ENCODE measurements at regions not wholly inside any gene's neighbourhood (a gene's known extent, or its start where the extent isn't known, plus 50 kb on each side); places are given as distances from the start of the nearest gene placed in this dataset.

DNA sequence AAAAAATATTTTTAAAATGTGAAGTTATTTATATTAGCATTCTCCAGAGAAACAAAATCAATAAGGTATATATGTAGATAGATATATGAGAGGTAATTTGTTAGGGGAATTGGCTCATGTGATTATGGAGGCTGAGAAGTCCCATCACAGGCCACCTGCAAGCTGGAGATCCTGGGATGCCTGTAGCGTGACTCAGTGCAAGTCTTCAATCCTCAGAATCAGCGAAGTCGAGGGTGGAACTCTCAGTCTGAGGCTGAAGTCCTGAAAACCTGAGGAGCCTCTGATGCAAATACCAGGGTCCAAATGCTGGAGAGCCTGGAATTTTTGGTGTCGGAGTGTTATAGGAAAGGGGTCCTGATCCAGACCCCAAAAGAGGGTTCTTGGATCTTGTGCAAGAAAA lies 658.5 kb downstream of the USP25 start:
- TF ChIP-seq, protein P1, sequence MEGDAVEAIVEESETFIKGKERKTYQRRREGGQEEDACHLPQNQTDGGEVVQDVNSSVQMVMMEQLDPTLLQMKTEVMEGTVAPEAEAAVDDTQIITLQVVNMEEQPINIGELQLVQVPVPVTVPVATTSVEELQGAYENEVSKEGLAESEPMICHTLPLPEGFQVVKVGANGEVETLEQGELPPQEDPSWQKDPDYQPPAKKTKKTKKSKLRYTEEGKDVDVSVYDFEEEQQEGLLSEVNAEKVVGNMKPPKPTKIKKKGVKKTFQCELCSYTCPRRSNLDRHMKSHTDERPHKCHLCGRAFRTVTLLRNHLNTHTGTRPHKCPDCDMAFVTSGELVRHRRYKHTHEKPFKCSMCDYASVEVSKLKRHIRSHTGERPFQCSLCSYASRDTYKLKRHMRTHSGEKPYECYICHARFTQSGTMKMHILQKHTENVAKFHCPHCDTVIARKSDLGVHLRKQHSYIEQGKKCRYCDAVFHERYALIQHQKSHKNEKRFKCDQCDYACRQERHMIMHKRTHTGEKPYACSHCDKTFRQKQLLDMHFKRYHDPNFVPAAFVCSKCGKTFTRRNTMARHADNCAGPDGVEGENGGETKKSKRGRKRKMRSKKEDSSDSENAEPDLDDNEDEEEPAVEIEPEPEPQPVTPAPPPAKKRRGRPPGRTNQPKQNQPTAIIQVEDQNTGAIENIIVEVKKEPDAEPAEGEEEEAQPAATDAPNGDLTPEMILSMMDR (IDR thresholded peaks at IDR 0.05), result no peak
- H3K36me3 ChIP-seq, result no peaks in the 10 kb centered on the region
- DNase-seq (no peak), ATAC-seq (no peak)
- WGBS, 2 donors, result 95 to 97% methylated on average over 4 of the region's 4 CpGs
- no peak overlapping the region for H3K4me3 ChIP-seq
- intact Hi-C loops (cut with DNase I), result no loop called here
- H3K9me3 ChIP-seq, result no peaks in the 10 kb centered on the region
- peaks cover 0 to 4% (median 0%) of the 10 kb centered on the region in 9 donors for H3K4me1 ChIP-seq
- H3K27ac ChIP-seq, result no peak overlapping the region
- H3K27me3 ChIP-seq, result no peaks in the 10 kb centered on the region

DNA sequence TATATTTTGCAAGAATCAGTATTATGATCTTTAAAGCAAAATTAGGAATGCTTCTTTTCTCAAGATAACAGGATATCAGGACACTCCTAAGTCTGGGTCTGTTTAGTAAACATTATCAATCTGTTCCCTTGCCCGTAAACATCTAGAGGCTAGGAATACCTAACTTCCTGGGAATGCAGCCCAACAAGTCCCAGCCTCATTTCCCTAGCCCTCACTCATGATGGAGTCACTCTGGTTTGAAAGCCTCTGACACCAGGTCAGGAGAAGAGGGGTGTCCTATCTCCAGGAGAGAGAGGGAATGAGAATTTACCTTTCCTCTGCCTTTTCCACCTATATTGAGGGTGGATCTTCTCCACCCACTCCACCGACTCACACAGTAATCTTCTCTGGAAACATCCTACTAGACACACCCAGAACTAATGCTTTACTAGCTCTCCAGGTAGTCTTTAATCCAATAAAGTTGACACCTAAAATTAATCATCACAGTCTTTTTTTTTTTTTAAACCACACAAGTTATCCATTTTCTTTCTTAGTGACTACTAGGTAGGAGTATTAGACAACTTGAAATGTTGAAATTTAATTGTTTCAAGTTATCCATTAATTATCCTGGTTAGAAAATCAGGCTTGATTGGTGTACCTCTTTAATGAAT lies 659.3 kb downstream of the USP25 start:
- H3K36me3 ChIP-seq, result no peaks in the 10 kb centered on the region
- WGBS, 2 donors, result 90 to 95% methylated on average over 2 of the region's 2 CpGs
- ATAC-seq (no peak), DNase-seq (no peak)
- H3K4me1 ChIP-seq, result peaks cover 0 to 4% (median 0%) of the 10 kb centered on the region in 9 donors
- peaks cover 0 to 3% (median 0%) of the 10 kb centered on the region in 11 donors for H3K9me3 ChIP-seq
- no peak overlapping the region for H3K27ac ChIP-seq
- no peak overlapping the region for H3K4me3 ChIP-seq
- H3K27me3 ChIP-seq, result no peaks in the 10 kb centered on the region
- intact Hi-C loops (cut with DNase I), result no loop called here
- TF ChIP-seq, protein P1 (IDR thresholded peaks at IDR 0.05), result no peak

DNA sequence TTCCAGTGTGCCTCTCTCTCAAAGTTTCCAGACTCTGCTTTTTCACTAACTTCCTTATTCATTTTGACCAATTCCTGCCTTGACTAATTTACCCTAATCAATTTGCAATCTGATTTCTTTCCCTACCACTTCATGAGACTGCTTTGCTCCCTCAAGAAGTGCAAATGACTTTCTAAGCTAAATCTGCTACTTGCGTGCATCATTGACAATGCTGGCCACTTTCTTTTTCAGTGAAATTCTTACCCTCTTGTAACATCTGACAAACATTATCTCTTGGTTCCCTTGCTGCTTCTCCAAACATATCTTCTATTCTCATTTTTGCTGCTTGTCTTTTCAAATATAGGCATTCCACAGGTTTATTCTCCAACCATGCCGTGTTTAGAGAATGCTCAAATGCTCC lies 659.9 kb downstream of the USP25 start:
- H3K27ac ChIP-seq, result no peak overlapping the region
- 98% methylated on average over 2 of the region's 2 CpGs for WGBS, 2 donors
- TF ChIP-seq, protein P1 (IDR thresholded peaks at IDR 0.05), result no peak

DNA sequence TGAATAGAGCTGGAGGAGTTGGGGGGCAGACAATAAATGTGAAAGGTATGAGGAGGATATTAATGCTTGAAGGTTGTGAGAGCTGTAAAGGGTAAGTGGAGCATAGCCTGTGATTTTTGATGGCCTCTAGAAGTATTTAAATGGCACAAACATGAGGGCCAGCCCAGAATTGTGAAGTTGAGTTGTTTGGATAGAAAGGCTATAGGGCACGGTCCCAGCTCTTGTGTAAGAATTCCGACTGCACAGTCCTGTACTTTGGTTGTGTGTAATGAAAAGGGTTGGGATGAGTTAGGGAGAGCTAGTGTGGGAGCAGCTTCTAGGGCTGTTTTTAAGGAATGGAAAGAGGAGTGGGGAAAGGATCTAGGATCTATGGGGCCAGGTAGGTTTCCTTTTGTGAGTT lies 665.5 kb downstream of the USP25 start:
- WGBS, 2 donors, result 94 to 96% methylated on average over 2 of the region's 2 CpGs
- intact Hi-C loops (cut with DNase I), result no loop called here
- H3K27ac ChIP-seq, result no peak overlapping the region
- no peaks in the 10 kb centered on the region for H3K36me3 ChIP-seq
- DNase-seq (no peak), ATAC-seq (no peak)
- H3K4me1 ChIP-seq, result no peaks in the 10 kb centered on the region
- TF ChIP-seq, protein P1 (IDR thresholded peaks at IDR 0.05), result no peak
- H3K27me3 ChIP-seq, result no peaks in the 10 kb centered on the region
- H3K9me3 ChIP-seq, result peaks cover 0 to 21% (median 0%) of the 10 kb centered on the region in 11 donors
- no peak overlapping the region for H3K4me3 ChIP-seq

More for the DNA sequence above, 659.9 kb downstream of the USP25 start:
- Histone ChIP-seq H3K9me3 (peaks cover 0 to 3% (median 0%) of the 10 kb centered on the region in 11 donors), H3K27me3 (no peaks in the 10 kb centered on the region), H3K4me3 (no peak overlapping the region), H3K4me1 (peaks cover 0 to 4% (median 0%) of the 10 kb centered on the region in 9 donors), H3K36me3 (no peaks in the 10 kb centered on the region)
- ATAC-seq, result no peak
- no peak for DNase-seq
- intact Hi-C loops (cut with DNase I), result no loop called here
